ENCODE measurements at regions not wholly inside any gene's neighbourhood (a gene's known extent, or its start where the extent isn't known, plus 50 kb on each side); places are given as distances from the start of the nearest gene placed in this dataset.

- H3K27me3 ChIP-seq (ENCODE audit: control insufficient read depth, insufficient read depth, low read length), result no peaks in the 10 kb centered on the region
- ChIA-PET CTCF (no interaction called here), POLR2A (no interaction called here)
- TF ChIP-seq CTCF (IDR thresholded peaks at IDR 0.05; ENCODE audit: insufficient read depth, low read depth, low read length), result no peak
- no peaks in the 10 kb centered on the region for H3K36me3 ChIP-seq (ENCODE audit: control insufficient read depth, insufficient read depth, low read length)
- DNase-seq (ENCODE audit: low read depth), result no peak
- H3K4me3 ChIP-seq (ENCODE audit: low read depth, low read length), result no peak overlapping the region
These were observed 50.7 kb upstream of the CPXM2 start for GRCh38 chr10:123942114-123942861.
